IMR-90 (cell line): ENCODE measurements at regions not wholly inside any gene's neighbourhood (a gene's known extent, or its start where the extent isn't known, plus 50 kb on each side); places are given as distances from the start of the nearest gene placed in this dataset.

Experiments
- ATAC-seq: fragments of 200-7000 bp; cut with Tn5 transposase; 2 replicates; pipeline ENCODE4 v1.9.1; 2020; ENCODE audit warnings: low read depth, mild to moderate bottlenecking, moderate library complexity
- BruUV-seq: library from RNA; stranded (reverse); fragments of 400-500 nt; replicated peaks from 2 replicates; lab custom pipeline; 2021; lab: Mats Ljungman, UMichigan
- CTCF ChIA-PET: fragments of 300-600 bp; formaldehyde crosslinking; extraction: SDS; loops from one replicate; lab custom pipeline; 2021; ENCODE audit warnings: antibody characterized with exemption; lab: Yijun Ruan, JAX
- POLR2A ChIA-PET: fragments of 300-600 bp; sonication (Branson Sonifier 250); formaldehyde crosslinking; loops from one replicate; lab custom pipeline; 2022; ENCODE audit warnings: antibody characterized with exemption; ENCODE audit not compliant: unreplicated experiment; lab: Charles Lee
- DNase-seq: peaks from one replicate; pipeline ENCODE4 v3.0.0; 2013
- H2AFZ ChIP-seq: replicated peaks from 2 replicates; pipeline ENCODE3; 2013; ENCODE audit warnings: low read length, mild to moderate bottlenecking; ENCODE audit not compliant: poor library complexity
- H2AK5ac ChIP-seq: 2 replicates; pipeline ENCODE4 v1.6.1; 2013; ENCODE audit warnings: low read depth, low read length, inconsistent platforms
- H2AK9ac ChIP-seq: replicated peaks from 2 replicates; pipeline ENCODE3; 2013; ENCODE audit warnings: mild to moderate bottlenecking, low read depth, low read length, moderate library complexity; ENCODE audit not compliant: poor library complexity
- H2BK120ac ChIP-seq: 2 replicates; pipeline ENCODE4 v1.6.1; 2013; ENCODE audit warnings: low read depth, low read length, inconsistent platforms
- H2BK15ac ChIP-seq: 3 replicates; pipeline ENCODE4 v1.6.1; 2013; ENCODE audit warnings: low read depth, low read length, inconsistent platforms
- H2BK20ac ChIP-seq: 2 replicates; pipeline ENCODE4 v1.6.1; 2013; ENCODE audit warnings: low read depth, mild to moderate bottlenecking, inconsistent platforms, low read length, moderate library complexity
- H2BK5ac ChIP-seq: 2 replicates; pipeline ENCODE4 v1.6.1; 2013; ENCODE audit warnings: mild to moderate bottlenecking, low read depth, low read length, inconsistent platforms; ENCODE audit not compliant: poor library complexity, severe bottlenecking
- H3K14ac ChIP-seq: replicated peaks from 2 replicates; pipeline ENCODE4 v1.6.1; 2013; ENCODE audit warnings: low read depth, low read length, inconsistent platforms
- H3K18ac ChIP-seq: 2 replicates; pipeline ENCODE4 v1.6.1; 2013; ENCODE audit warnings: low read depth, low read length, control low read depth
- H3K23ac ChIP-seq: 2 replicates; pipeline ENCODE4 v1.6.1; 2013; ENCODE audit warnings: low read depth, low read length, inconsistent platforms
- H3K27ac ChIP-seq: 2 replicates; pipeline ENCODE4 v1.5.1; 2013; ENCODE audit warnings: mild to moderate bottlenecking, control low read depth, low read length; ENCODE audit not compliant: insufficient read depth
- H3K27me3 ChIP-seq: 2 replicates; pipeline ENCODE4 v1.6.1; 2013; ENCODE audit warnings: low read length; ENCODE audit not compliant: control insufficient read depth, insufficient read depth
- H3K36me3 ChIP-seq: 2 replicates; pipeline ENCODE4 v1.6.1; 2013; ENCODE audit warnings: low read length, mixed read lengths; ENCODE audit not compliant: control insufficient read depth, insufficient read depth
- H3K4ac ChIP-seq: 2 replicates; pipeline ENCODE4 v1.6.1; 2013; ENCODE audit warnings: low read depth, low read length, inconsistent platforms
- H3K4me1 ChIP-seq: 2 replicates; pipeline ENCODE4 v1.6.1; 2013; ENCODE audit warnings: low read length, mixed read lengths; ENCODE audit not compliant: control insufficient read depth, insufficient read depth
- H3K4me2 ChIP-seq: 2 replicates; pipeline ENCODE4 v1.6.1; 2013; ENCODE audit warnings: low read depth, mild to moderate bottlenecking, control low read depth, low read length, moderate library complexity
- H3K4me3 ChIP-seq: 2 replicates; pipeline ENCODE4 v1.5.1; 2013; ENCODE audit warnings: low read depth, mild to moderate bottlenecking, control low read depth, low read length, moderate library complexity; ENCODE audit not compliant: insufficient read depth
- H3K56ac ChIP-seq: 2 replicates; pipeline ENCODE4 v1.6.1; 2013; ENCODE audit warnings: low read length, inconsistent platforms; ENCODE audit not compliant: insufficient read depth; ENCODE audit errors: extremely low read depth
- H3K79me1 ChIP-seq, 2 experiments: 2 replicates each; pipeline ENCODE4 v1.6.1; 2013; ENCODE audit warnings: low read length in 2 of 2, inconsistent platforms in 1 of 2, low read depth in 1 of 2
- H3K9ac ChIP-seq: 2 replicates; pipeline ENCODE4 v1.6.1; 2013; ENCODE audit warnings: low read depth, low read length, control low read depth
- H3K9me1 ChIP-seq: 2 replicates; pipeline ENCODE4 v1.6.1; 2013; ENCODE audit warnings: low read length, inconsistent platforms; ENCODE audit not compliant: insufficient read depth
- H3K9me3 ChIP-seq: 2 replicates; pipeline ENCODE4 v1.6.1; 2013; ENCODE audit warnings: low read length; ENCODE audit not compliant: control insufficient read depth, insufficient read depth
- H4K20me1 ChIP-seq: 2 replicates; pipeline ENCODE4 v1.6.1; 2013; ENCODE audit warnings: low read length, inconsistent platforms; ENCODE audit not compliant: insufficient read depth
- H4K5ac ChIP-seq: 2 replicates; pipeline ENCODE4 v1.6.1; 2013; ENCODE audit warnings: mild to moderate bottlenecking, low read depth, low read length, control low read depth
- H4K8ac ChIP-seq, 2 experiments: 2 replicates each; pipeline ENCODE4 v1.6.1; 2013; ENCODE audit warnings: low read depth in 2 of 2, low read length in 2 of 2, control low read depth in 1 of 2, inconsistent platforms in 1 of 2
- H4K91ac ChIP-seq: 2 replicates; pipeline ENCODE4 v1.6.1; 2013; ENCODE audit warnings: low read depth, low read length, inconsistent platforms; ENCODE audit not compliant: insufficient read depth
- BHLHE40 ChIP-seq: fragments of 150-350 bp; IDR thresholded peaks from 2 replicates; pipeline ENCODE4 v1.6.1; 2016; ENCODE audit warnings: mild to moderate bottlenecking, low read depth, low read length
- CEBPB ChIP-seq: IDR thresholded peaks from 2 replicates; pipeline ENCODE4 v1.6.1; 2012; ENCODE audit warnings: low read depth, low read length, improper control_type of control experiment
- CHD1 ChIP-seq: IDR thresholded peaks from 2 replicates; pipeline ENCODE4 v1.6.1; 2012; ENCODE audit warnings: low read depth, low read length, improper control_type of control experiment
- FOS ChIP-seq: fragments of 150-350 bp; IDR thresholded peaks from 2 replicates; pipeline ENCODE4 v1.6.1; 2016; ENCODE audit warnings: low read depth, low read length
- MAFK ChIP-seq: IDR thresholded peaks from 2 replicates; pipeline ENCODE4 v1.6.1; 2012; ENCODE audit warnings: low read depth, low read length, improper control_type of control experiment
- MAZ ChIP-seq: IDR thresholded peaks from 2 replicates; pipeline ENCODE4 v1.6.1; 2012; ENCODE audit warnings: low read depth, mild to moderate bottlenecking, low read length, improper control_type of control experiment, moderate library complexity, borderline replicate concordance
- MXI1 ChIP-seq: IDR thresholded peaks from 2 replicates; pipeline ENCODE4 v1.6.1; 2012; ENCODE audit warnings: low read depth, mild to moderate bottlenecking, low read length, moderate library complexity, borderline replicate concordance
- NFE2L2 ChIP-seq: fragments of 150-350 bp; IDR thresholded peaks from 2 replicates; pipeline ENCODE4 v1.6.1; 2016; ENCODE audit warnings: low read depth, mild to moderate bottlenecking, low read length
- POLR2A ChIP-seq: IDR thresholded peaks from 2 replicates; pipeline ENCODE4 v1.6.1; 2012; ENCODE audit warnings: mild to moderate bottlenecking, low read depth, low read length
- RAD21 ChIP-seq: IDR thresholded peaks from 2 replicates; pipeline ENCODE4 v1.6.1; 2012; ENCODE audit warnings: low read length, improper control_type of control experiment
- RCOR1 ChIP-seq: IDR thresholded peaks from 2 replicates; pipeline ENCODE4 v1.6.1; 2012; ENCODE audit warnings: mild to moderate bottlenecking, low read length, improper control_type of control experiment; ENCODE audit not compliant: insufficient replicate concordance
- RFX5 ChIP-seq: IDR thresholded peaks from 2 replicates; pipeline ENCODE4 v1.8.0; 2012; ENCODE audit warnings: low read depth, mild to moderate bottlenecking, low read length, moderate library complexity
- SMC3 ChIP-seq: fragments of 150-350 bp; IDR thresholded peaks from 2 replicates; pipeline ENCODE4 v1.6.1; 2016; ENCODE audit warnings: low read depth, mild to moderate bottlenecking, antibody characterized with exemption, low read length, moderate library complexity
- WGBS, 2 experiments: methylation state at CpG; one replicate each; pipeline versions ENCODE4 v1.1.5 to v1.1.7; 2013; ENCODE audit warnings: missing lambda C conversion rate in 2 of 2; ENCODE audit not compliant: insufficient read length in 1 of 2; ENCODE audit errors: extremely low coverage in 2 of 2; 5-methylcytosine and 5-hydroxymethylcytosine counted together
- dilution Hi-C: fragments of 300-500 bp; cut with HindIII; formaldehyde crosslinking; loops from one replicate; pipeline ENCODE4 v1.14.3; 2018; ENCODE audit warnings: low sequenced_read_pairs; ENCODE audit not compliant: unreplicated experiment
- in situ Hi-C: fragments of 300-500 bp; cut with MboI; formaldehyde crosslinking; loops from 3 replicates; pipeline ENCODE4 v1.14.3; 2019; ENCODE audit warnings: low sequenced_read_pairs, inconsistent platforms, mixed read lengths
- intact Hi-C: fragments of 100-400 bp; cut with micrococcal nuclease; formaldehyde crosslinking; loops from 2 replicates; pipeline ENCODE4 v1.10.0; 2022
- TF ChIP-seq, protein P1 (sequence below): fragments of 150-350 bp; IDR thresholded peaks from 2 replicates; pipeline ENCODE4 v1.6.1; 2016; ENCODE audit warnings: low read depth, mild to moderate bottlenecking, low read length, moderate library complexity, borderline replicate concordance
- TF ChIP-seq, protein P2 (sequence below): fragments of 150-350 bp; IDR thresholded peaks from 2 replicates; pipeline ENCODE4 v1.6.1; 2017; ENCODE audit warnings: mild to moderate bottlenecking, antibody characterized with exemption, low read length, low read depth
- TF ChIP-seq, protein P3 (sequence below): conservative IDR thresholded peaks from 2 replicates; pipeline ENCODE4 v1.5.1; 2012; ENCODE audit warnings: mild to moderate bottlenecking, low read depth, low read length, improper control_type of control experiment

DNA sequence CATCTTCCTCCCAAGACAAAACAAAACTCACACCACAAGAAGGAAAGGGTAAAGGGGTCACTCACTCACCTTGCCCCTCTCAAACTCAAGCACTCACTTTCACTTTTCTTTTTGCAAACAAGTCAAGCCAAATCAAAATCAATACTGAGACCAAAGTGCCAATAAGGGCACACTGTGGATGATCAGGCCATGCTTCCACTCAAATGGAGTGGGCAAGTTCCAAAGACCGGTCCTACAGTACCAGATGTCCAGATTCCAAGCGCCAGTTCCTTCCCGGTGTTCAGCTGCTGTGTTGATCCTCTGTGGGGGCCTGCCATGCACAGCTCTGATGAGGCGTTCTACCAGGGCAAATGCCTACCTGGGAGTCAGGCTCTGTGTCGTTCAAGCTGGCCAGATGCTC is 162.6 kb upstream of the GRIK2 start:
- CTCF ChIA-PET: no interaction called here
- intact Hi-C loops: no loop called here

More for the DNA sequence above, 162.6 kb upstream of the GRIK2 start:
- H3K27ac ChIP-seq: no peak overlapping the region
- H3K4ac ChIP-seq: no peak overlapping the region
- H3K27me3 ChIP-seq: no peaks in the 10 kb centered on the region
- no peak overlapping the region for H2BK120ac ChIP-seq
- H3K18ac ChIP-seq: no peak overlapping the region
- ATAC-seq: no peak
- no peak overlapping the region for H4K8ac ChIP-seq
- H3K9me3 ChIP-seq: peaks cover 4% of the 10 kb centered on the region
- no peak overlapping the region for H2BK15ac ChIP-seq
- no peak overlapping the region for H2AFZ ChIP-seq
- H2BK20ac ChIP-seq: no peak overlapping the region
- WGBS, 2 experiments: 80% methylated on average over 1 of the region's 5 CpGs; no CpG with 5 or more reads in 1 of the 2 experiments
- no peaks in the 10 kb centered on the region for H3K4me1 ChIP-seq
- no peaks in the 10 kb centered on the region for H3K9me1 ChIP-seq
- H3K56ac ChIP-seq: no peak overlapping the region
- no peaks in the 10 kb centered on the region for H4K20me1 ChIP-seq
- H3K36me3 ChIP-seq: no peaks in the 10 kb centered on the region
- no TSS peak for BruUV-seq
- H4K5ac ChIP-seq: no peak overlapping the region
- DNase-seq: no peak
- in situ Hi-C loops (no loop called here), dilution Hi-C loops (no loop called here)
- no peak overlapping the region for H3K4me3 ChIP-seq
- no peaks in the 10 kb centered on the region for H3K79me1 ChIP-seq
- TF ChIP-seq NFE2L2 (no peak), MAFK (no peak), MAZ (no peak), POLR2A (no peak), MXI1 (no peak), SMC3 (no peak), RAD21 (no peak), CHD1 (no peak), CEBPB (no peak), BHLHE40 (no peak), FOS (no peak), RCOR1 (no peak), RFX5 (no peak)
- TF ChIP-seq, protein P1, sequence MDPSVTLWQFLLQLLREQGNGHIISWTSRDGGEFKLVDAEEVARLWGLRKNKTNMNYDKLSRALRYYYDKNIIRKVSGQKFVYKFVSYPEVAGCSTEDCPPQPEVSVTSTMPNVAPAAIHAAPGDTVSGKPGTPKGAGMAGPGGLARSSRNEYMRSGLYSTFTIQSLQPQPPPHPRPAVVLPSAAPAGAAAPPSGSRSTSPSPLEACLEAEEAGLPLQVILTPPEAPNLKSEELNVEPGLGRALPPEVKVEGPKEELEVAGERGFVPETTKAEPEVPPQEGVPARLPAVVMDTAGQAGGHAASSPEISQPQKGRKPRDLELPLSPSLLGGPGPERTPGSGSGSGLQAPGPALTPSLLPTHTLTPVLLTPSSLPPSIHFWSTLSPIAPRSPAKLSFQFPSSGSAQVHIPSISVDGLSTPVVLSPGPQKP: no peak
- TF ChIP-seq, protein P2, sequence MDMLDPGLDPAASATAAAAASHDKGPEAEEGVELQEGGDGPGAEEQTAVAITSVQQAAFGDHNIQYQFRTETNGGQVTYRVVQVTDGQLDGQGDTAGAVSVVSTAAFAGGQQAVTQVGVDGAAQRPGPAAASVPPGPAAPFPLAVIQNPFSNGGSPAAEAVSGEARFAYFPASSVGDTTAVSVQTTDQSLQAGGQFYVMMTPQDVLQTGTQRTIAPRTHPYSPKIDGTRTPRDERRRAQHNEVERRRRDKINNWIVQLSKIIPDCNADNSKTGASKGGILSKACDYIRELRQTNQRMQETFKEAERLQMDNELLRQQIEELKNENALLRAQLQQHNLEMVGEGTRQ: no peak
- TF ChIP-seq, protein P3, sequence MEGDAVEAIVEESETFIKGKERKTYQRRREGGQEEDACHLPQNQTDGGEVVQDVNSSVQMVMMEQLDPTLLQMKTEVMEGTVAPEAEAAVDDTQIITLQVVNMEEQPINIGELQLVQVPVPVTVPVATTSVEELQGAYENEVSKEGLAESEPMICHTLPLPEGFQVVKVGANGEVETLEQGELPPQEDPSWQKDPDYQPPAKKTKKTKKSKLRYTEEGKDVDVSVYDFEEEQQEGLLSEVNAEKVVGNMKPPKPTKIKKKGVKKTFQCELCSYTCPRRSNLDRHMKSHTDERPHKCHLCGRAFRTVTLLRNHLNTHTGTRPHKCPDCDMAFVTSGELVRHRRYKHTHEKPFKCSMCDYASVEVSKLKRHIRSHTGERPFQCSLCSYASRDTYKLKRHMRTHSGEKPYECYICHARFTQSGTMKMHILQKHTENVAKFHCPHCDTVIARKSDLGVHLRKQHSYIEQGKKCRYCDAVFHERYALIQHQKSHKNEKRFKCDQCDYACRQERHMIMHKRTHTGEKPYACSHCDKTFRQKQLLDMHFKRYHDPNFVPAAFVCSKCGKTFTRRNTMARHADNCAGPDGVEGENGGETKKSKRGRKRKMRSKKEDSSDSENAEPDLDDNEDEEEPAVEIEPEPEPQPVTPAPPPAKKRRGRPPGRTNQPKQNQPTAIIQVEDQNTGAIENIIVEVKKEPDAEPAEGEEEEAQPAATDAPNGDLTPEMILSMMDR: no peak
- H3K23ac ChIP-seq: no peak overlapping the region
- no peak overlapping the region for H3K9ac ChIP-seq
- no peak overlapping the region for H2BK5ac ChIP-seq
- no peak overlapping the region for H3K4me2 ChIP-seq
- no peak overlapping the region for H4K91ac ChIP-seq
- no peak overlapping the region for H2AK9ac ChIP-seq
- no peak overlapping the region for H3K14ac ChIP-seq
- POLR2A ChIA-PET: no interaction called here
- H2AK5ac ChIP-seq: no peak overlapping the region
